ENCODE measurements at regions not wholly inside any gene's neighbourhood (a gene's known extent, or its start where the extent isn't known, plus 50 kb on each side); places are given as distances from the start of the nearest gene placed in this dataset.
"Not testable (repeated sequence)": the region's sequence is repeated elsewhere in the genome, so short reads cannot be mapped to it uniquely, and the experiment has no call there.

DNA sequence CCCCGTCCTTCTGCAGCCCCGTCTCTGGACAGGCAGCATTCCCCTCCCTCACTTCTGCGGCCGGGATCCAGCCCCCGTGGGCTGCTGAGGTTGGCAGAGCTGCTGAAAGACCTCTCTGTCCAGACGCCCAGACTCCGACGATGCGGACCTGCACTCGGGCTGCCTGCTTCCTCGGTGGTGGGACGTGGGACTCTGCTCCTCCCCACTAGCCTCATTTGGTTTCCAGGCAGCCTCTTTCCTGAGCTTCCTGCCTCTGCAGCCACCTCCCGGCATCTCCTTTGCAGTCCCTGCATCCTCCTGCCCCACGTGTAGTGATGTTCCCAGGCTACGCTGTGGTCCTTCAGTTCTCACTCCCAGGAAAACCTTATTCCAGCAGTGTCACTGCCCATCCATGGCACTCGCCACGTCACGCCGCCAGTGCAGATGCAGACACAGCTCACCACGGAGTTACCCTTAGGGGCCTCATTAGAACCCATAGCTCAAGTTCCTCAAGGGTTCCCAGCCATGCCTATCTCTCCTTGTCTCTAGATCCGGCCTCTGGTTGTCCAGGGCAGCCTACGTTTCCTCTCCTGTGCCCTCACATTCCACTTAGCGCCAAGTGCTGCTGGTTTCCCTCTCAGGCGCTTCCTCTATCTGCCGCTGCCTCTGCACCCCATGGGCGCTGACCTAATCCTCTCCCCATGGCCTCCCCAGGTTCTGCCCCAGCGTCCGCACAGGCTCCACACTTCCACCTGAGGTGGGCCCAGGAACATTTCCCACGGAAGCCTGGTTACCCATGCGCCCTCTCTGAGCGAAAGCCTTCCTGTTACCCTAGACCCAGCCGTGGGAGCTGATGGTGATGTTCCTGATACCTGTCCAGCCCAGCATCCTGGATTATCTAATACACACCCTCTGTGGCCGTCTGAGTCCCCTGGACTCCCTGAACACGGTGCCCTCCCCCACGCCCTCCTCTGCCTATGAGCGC, 318.3 kb upstream of the MYT1L start:
- no peak for DNase-seq

GRCh38 chr2:2648094-2648493, 317.0 kb upstream of the MYT1L start:
- DNase-seq: peak; percentile 20

DNA sequence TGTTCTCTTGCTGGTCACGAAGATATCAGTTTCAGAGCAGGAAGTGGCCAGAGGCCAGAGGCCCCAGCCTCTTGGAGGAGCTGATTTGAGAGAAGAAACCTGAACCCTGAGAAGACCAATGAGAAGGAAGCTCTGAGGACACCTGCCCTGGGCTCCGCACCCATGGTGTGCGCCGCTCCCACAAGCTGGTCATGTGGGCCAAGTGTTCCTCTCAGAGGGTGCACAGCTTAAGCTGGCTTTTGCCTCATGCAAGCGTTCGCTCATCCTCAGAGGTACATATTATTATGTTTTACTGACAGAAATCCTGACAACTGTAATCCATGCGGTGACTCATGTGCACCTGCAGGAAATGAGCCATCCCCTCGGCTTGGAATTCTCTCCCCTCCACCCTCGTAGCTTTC, 316.1 kb upstream of the MYT1L start:
- DNase-seq: peak; percentile 49

GRCh38 chr2:2646433-2647051, 315.5 kb upstream of the MYT1L start:
- DNase-seq: peak; percentile 64

- no peak for DNase-seq
Observed at GRCh38 chr2:2645162-2645855, 314.2 kb upstream of the MYT1L start.

- DNase-seq: not testable (repeated sequence)
Observed at GRCh38 chr2:2644751-2645150, 313.7 kb upstream of the MYT1L start.

DNA sequence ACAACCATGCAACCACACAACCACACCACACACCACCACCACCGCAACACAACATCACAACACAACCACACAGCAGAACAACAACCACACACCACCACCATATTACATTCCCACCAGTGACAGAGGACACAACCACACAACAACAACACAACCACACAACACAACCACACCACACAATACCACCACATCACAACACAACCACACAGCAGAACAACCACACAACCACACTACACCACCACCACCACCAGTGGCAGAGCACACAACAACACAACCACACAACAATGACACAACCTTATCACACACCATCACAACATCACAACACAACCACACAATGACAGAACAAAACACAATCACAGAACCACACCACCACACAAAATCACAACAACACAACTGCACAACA, 313.0 kb upstream of the MYT1L start:
- no peak for DNase-seq

GRCh38 chr2:2642906-2643890, 312.1 kb upstream of the MYT1L start:
- no peak for DNase-seq

DNA sequence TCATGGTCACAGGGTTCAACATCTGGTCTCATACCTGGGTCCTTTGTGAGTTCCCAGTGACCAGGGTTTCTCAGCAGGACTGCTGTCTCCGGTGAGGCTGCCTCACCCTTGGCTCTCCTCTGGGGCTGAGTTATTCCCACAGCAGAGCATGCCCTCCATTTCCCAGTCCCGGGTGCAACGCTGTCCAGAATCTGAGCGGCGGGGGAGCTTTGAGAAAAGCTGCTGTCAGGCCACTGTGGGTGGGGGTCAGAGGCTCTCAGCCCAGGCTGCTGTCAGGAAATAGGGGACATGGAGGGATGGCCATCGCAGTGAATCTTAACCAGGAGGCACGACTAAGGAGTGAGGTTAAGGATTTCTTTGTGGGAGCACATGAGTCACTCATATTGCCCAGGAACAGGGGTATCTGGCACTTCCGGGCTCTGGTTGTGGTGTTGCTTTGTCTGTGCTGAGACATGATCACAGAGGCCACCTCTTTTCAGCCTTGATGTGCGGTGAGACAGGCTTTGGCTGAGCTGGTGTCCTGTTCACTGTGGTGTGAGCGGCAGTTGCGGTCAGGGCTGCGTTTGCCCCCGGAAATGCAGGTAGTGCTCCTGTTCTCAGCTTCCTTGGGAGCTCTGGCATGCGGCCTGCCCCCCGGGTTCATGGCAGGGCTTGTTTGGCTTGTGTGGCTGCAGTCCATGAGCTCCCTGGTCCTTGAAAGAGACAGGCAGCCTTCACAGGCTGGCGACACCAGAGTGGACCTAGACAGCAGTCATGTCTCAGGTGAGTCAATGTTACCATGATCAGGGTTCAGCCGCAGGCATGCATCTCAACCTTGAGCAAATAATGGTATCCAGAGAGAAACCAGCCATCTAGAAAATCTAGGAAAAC, 310.7 kb upstream of the MYT1L start:
- no peak for DNase-seq

DNA sequence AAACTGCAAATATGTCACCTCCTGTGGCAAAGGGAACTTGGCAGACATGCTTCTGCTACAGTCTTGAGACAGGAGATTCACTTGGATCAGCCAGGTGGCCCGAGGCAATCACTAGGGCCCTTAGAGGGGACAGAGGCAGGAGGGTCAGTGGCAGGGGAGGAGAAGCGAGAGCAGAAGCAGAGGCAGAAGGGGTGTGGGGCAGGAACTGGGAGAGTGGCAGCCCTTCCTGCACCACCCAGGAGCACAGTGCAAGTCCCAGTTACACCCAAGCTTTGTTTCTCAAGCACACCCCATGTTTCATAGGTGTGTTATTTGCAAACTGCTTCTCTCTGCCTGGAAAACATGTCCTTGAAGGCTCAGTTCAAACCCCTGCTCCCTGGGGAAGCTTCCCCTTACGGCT, 309.7 kb upstream of the MYT1L start:
- DNase-seq: no peak

DNA sequence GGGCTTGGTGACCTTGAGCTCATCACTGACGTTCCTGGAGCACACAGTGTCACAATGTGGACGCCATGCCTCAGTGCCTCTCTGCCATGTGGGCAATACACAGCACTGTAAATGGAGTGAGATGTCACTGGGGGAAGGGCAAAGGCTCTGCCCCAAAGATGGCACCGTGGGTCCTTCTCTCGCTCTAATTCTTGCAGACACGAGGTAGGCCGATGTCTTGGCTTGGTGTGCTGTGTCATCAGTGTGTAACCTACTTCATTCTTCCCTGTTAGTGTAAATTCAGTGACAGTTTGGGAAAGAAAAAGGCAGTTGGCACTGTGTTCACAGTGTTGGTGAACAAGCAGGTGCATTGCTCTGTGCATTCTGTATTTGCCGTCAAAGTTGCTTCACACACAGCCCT, 309.3 kb upstream of the MYT1L start:
- DNase-seq: no peak

DNA sequence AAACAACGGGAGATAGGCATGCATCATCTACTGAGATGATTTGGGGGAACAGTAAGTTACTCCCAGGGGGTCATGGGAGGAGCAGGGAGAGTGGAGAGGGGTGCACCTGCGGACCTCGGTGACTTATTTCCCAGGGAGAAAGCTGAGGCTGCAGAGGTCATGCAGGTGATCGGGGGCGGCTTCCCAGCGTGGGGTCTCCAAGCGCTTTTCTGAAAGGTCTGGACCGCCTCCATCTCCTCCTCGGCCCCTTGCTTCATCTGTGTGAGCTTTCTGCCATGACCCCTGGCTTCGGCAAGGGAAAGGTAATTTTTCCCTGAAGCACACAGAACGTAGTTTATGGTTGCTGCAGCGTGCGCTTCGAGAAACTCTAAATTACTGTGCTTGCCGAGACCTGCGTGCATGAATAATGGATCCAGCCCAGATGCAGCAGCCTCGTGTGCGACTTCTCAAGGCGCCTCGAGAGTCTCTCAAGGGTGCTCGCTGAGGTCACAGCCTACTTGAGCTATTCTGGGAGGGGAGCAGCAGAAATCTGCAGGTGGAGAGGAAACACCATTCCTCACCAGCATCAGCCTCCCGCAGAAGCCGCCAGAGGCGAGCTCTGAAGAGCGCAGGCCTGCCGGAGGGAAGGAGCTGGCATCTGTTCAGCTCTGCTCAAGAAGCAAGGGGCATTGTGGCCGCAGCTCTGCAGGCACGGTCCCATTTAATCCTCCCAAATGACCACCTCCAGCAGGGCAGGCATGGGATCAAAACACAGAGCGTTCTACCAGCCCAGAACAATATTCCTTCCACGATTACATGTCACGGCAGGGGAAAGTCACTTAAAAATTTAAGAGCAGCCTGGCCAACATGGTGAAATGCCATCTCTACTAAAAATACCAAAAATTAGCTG, 308.4 kb upstream of the MYT1L start:
- no peak for DNase-seq

DNA sequence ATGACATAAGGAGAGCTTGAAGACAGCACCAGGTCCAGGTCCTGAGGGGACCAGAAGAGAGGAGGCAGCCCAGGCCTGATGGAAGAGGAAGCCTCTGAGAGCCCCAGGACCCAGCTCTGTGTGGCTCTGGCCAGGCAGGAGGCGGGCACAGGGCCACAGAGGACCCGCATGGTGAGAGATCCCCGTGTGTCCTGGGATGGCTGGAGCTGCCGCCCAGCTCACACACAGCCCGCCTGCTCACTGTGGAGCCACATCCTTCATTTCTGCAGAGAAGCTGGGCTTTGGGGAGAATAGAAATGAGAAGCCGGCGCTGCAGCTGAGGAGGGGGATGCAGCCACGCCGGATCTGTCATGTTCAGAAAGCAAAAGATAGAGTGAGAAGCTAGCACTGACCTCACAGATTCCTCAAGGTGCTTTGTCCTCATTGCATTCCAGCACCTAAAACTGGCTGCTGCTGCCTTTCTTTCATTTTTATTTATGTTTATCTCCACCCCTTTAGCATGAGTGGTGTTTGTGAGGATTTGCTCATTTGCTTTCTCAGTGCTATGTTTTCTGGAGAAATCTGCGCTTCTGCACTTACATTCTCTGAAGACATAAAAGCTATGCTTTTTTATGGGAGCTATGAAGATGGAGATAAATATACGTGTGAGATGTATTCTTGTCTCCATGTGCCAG, 307.6 kb upstream of the MYT1L start:
- no peak for DNase-seq

- no peak for DNase-seq
Observed at GRCh38 chr2:2636813-2637212, 305.7 kb upstream of the MYT1L start.

GRCh38 chr2:2635025-2635528, 304.0 kb upstream of the MYT1L start:
- DNase-seq: no peak

- no peak for DNase-seq
Observed at GRCh38 chr2:2633017-2633416, 301.9 kb upstream of the MYT1L start.

GRCh38 chr2:2623939-2624338, 292.9 kb upstream of the MYT1L start:
- no peak for DNase-seq

DNA sequence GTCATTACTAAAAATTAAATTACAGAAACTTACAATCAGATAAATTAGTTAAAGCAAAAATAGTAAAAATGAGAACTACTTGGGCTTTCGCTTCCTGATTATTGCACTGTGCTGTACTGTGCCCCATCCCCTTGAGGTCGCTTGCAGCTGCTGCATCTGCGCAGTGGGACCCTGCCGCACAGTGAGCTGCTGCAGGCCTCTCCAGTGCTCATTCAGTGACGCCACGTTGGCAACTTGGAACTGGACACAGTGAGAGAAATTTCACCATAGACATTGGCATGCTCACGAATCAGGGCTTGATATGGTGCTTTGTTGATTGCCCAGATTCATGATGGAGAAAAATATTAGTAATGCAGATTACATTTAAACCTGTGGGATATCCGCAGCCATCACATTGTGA, 290.8 kb upstream of the MYT1L start:
- no peak for DNase-seq

- DNase-seq: no peak
Observed at GRCh38 chr2:2620604-2621003, 289.5 kb upstream of the MYT1L start.

DNA sequence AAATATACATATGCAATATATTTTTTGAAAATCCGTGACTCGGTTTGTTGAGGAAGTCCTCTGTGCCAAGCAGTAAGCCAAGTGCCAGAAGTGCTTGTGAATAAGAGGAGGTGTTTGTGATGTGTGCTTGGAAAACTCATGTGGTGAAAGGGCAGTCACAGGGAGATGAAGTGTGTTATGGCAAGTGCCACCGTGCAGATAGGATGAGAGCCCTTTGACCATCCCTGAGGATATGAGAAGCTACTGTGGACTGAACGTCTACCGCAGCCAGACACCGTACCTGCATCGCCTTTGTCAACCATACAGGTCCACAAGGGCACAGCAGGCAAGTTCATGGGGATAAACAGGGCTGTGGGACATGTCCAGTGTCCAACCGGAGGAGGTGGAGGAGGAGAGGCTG, 288.9 kb upstream of the MYT1L start:
- no peak for DNase-seq
